Calu3 (cell line): ENCODE measurements at regions not wholly inside any gene's neighbourhood (a gene's known extent, or its start where the extent isn't known, plus 50 kb on each side); places are given as distances from the start of the nearest gene placed in this dataset.

Experiments
- BruUV-seq: library from RNA; stranded (reverse); fragments of 400-500 nt; replicated peaks from 2 replicates; lab custom pipeline; 2021; lab: Mats Ljungman, UMichigan
- CTCF ChIA-PET: fragments of 300-600 bp; sonication (Branson Sonifier 250); formaldehyde crosslinking; loops from one replicate; lab custom pipeline; 2022; ENCODE audit warnings: antibody characterized with exemption; lab: Charles Lee
- DNase-seq: peaks from one replicate; pipeline ENCODE4 v3.0.0; 2022
- H3K27ac Mint-ChIP-seq: one replicate; pipeline ENCODE4 v1.8.0; 2022; ENCODE audit warnings: mixed read lengths; ENCODE audit not compliant: unreplicated experiment
- H3K27me3 Mint-ChIP-seq: one replicate; pipeline ENCODE4 v1.8.0; 2022; ENCODE audit warnings: mixed read lengths; ENCODE audit not compliant: unreplicated experiment
- H3K36me3 Mint-ChIP-seq: one replicate; pipeline ENCODE4 v1.8.0; 2022; ENCODE audit warnings: mild to moderate bottlenecking, moderate library complexity, mixed read lengths; ENCODE audit not compliant: insufficient read depth, unreplicated experiment
- H3K4me1 Mint-ChIP-seq: one replicate; pipeline ENCODE4 v1.8.0; 2022; ENCODE audit warnings: mild to moderate bottlenecking, low read depth, mixed read lengths; ENCODE audit not compliant: unreplicated experiment
- H3K4me3 Mint-ChIP-seq: one replicate; pipeline ENCODE4 v1.8.0; 2022; ENCODE audit warnings: mild to moderate bottlenecking, low read depth, moderate library complexity, mixed read lengths; ENCODE audit not compliant: unreplicated experiment
- H3K9me3 Mint-ChIP-seq: one replicate; pipeline ENCODE4 v1.8.0; 2022; ENCODE audit warnings: low read depth, mixed read lengths; ENCODE audit not compliant: unreplicated experiment
- CTCF ChIP-seq: fragments of 200-600 bp; IDR thresholded peaks from one replicate; pipeline ENCODE4 v1.8.0; 2022; ENCODE audit warnings: antibody characterized with exemption; ENCODE audit not compliant: unreplicated experiment
- intact Hi-C: fragments of 100-400 bp; cut with micrococcal nuclease; formaldehyde crosslinking; loops from one replicate; pipeline ENCODE4 v1.10.0; 2022; ENCODE audit not compliant: unreplicated experiment

- H3K27ac Mint-ChIP-seq, result no peak overlapping the region
- DNase-seq, result no peak
- peaks cover 6% of the 10 kb centered on the region for H3K9me3 Mint-ChIP-seq
- CTCF ChIA-PET, result no interaction called here
- no peaks in the 10 kb centered on the region for H3K36me3 Mint-ChIP-seq
- H3K27me3 Mint-ChIP-seq, result peaks cover 26% of the 10 kb centered on the region
- H3K4me3 Mint-ChIP-seq, result no peak overlapping the region
- intact Hi-C loops, result no loop called here
- no peak for TF ChIP-seq CTCF
- H3K4me1 Mint-ChIP-seq, result no peaks in the 10 kb centered on the region
- no TSS peak for BruUV-seq
Measured at GRCh38 chr18:75350512-75350839, 77.0 kb downstream of the SMIM21 start.

GRCh38 chr18:75349668-75350511, 77.6 kb downstream of the SMIM21 start:
- H3K27me3 Mint-ChIP-seq, result peaks cover 26% of the 10 kb centered on the region
- H3K4me3 Mint-ChIP-seq, result no peak overlapping the region
- no peaks in the 10 kb centered on the region for H3K36me3 Mint-ChIP-seq
- TF ChIP-seq CTCF, result no peak
- CTCF ChIA-PET, result no interaction called here
- no peak overlapping the region for H3K27ac Mint-ChIP-seq
- BruUV-seq, result no TSS peak
- H3K9me3 Mint-ChIP-seq, result peaks cover 6% of the 10 kb centered on the region
- no peak for DNase-seq
- intact Hi-C loops, result no loop called here
- no peaks in the 10 kb centered on the region for H3K4me1 Mint-ChIP-seq

- no peak for TF ChIP-seq CTCF
- no peak for DNase-seq
- H3K27ac Mint-ChIP-seq, result no peak overlapping the region
- no peaks in the 10 kb centered on the region for H3K4me1 Mint-ChIP-seq
- CTCF ChIA-PET, result no interaction called here
- no peak overlapping the region for H3K4me3 Mint-ChIP-seq
- intact Hi-C loops, result no loop called here
- no peaks in the 10 kb centered on the region for H3K9me3 Mint-ChIP-seq
- BruUV-seq, result no TSS peak
- peaks cover 19% of the 10 kb centered on the region for H3K27me3 Mint-ChIP-seq
- no peaks in the 10 kb centered on the region for H3K36me3 Mint-ChIP-seq
Measured at GRCh38 chr18:75346671-75347070, 80.8 kb downstream of the SMIM21 start.

- Mint-ChIP-seq H3K9me3 (no peaks in the 10 kb centered on the region), H3K27me3 (no peaks in the 10 kb centered on the region), H3K27ac (no peak overlapping the region), H3K4me1 (no peaks in the 10 kb centered on the region), H3K4me3 (no peak overlapping the region), H3K36me3 (no peaks in the 10 kb centered on the region)
- no TSS peak for BruUV-seq
- CTCF ChIA-PET, result no interaction called here
- no peak for DNase-seq
- intact Hi-C loops, result no loop called here
- no peak for TF ChIP-seq CTCF
Measured at GRCh38 chr18:75344615-75345014, 82.9 kb downstream of the SMIM21 start.
